ENCODE measurements at regions not wholly inside any gene's neighbourhood (a gene's known extent, or its start where the extent isn't known, plus 50 kb on each side); places are given as distances from the start of the nearest gene placed in this dataset.

DNA sequence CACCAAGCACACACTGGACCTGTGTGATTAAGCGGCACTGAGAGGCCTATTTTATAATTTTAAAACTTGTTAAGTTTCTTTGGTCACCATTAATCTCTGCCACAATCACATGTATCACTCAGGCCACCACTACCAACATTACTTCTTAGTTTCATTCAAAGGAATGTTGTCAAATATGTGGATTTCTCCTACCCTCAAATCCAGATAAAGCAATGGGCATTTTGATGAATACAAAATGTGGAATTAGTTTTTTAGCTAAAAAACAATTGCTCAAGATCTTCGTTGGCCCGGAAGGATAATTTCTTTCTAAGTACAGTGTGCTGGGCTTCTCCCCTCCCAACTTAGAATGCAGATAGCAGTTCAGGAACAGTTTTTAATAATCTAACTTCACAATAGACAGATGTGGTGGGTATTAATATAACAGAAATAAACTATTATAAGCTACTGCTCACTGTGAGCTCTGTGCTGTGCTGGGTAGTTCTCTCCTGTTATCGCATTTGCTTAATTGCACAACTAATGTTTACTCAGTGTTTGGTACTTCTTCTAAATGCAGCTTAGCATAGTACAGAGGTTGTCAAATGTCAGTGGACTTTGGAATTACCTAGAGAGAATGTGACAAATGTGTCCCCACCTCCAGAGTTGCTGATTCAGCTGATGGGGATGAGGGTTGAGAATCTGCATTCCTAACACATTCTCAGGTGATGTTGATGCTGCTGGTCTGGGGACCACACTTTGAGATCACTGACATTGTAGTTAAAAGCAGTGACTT is 266.7 kb upstream of the AMIGO2 start:
- Histone ChIP-seq H3K9ac (no peak overlapping the region), H3F3A (replicated peaks; ENCODE audit: insufficient read depth) (no peaks in the 10 kb centered on the region), H3K27ac (ENCODE audit: low read depth in 2 of 2, low read length in 1 of 2) (no peak overlapping the region), H2AFZ (ENCODE audit: low read depth) (no peak overlapping the region; the same call in 1 of the 2 replicates), H3K27me3 (ENCODE audit: insufficient read depth) (peaks cover 23% of the 10 kb centered on the region; the same call in 1 of the 2 replicates), H3K9me3 (no peaks in the 10 kb centered on the region), H3K4me2 (no peak overlapping the region), H3K9me2 (no peaks in the 10 kb centered on the region), H3K4me1 (ENCODE audit: control insufficient read depth in 1 of 2, insufficient read depth in 2 of 2, low read depth in 1 of 2, low read length in 1 of 2) (no peaks in the 10 kb centered on the region), H3K36me3 (replicated peaks in 1 of 2; ENCODE audit: control insufficient read depth in 1 of 2, insufficient read depth in 2 of 2, low read length in 1 of 2) (no peaks in the 10 kb centered on the region), H4K20me1 (ENCODE audit: insufficient read depth) (no peaks in the 10 kb centered on the region), H3K79me2 (ENCODE audit: insufficient read depth) (no peaks in the 10 kb centered on the region), H3K4me3 (ENCODE audit: low read depth in 2 of 2, low read length in 1 of 2) (no peak overlapping the region)
- ChIA-PET CTCF (interaction anchor here (1.0 kb wide), 1 partner anchor 11 kb away, joined by 3 read pairs; no protein-coding TSS in a partner anchor), POLR2A (no interaction called here)
- WGBS (ENCODE audit: low lambda C conversion rate) = 23% methylated on average over 4 of the region's 4 CpGs
- no peak for DNase-seq
- TF ChIP-seq, protein P1, sequence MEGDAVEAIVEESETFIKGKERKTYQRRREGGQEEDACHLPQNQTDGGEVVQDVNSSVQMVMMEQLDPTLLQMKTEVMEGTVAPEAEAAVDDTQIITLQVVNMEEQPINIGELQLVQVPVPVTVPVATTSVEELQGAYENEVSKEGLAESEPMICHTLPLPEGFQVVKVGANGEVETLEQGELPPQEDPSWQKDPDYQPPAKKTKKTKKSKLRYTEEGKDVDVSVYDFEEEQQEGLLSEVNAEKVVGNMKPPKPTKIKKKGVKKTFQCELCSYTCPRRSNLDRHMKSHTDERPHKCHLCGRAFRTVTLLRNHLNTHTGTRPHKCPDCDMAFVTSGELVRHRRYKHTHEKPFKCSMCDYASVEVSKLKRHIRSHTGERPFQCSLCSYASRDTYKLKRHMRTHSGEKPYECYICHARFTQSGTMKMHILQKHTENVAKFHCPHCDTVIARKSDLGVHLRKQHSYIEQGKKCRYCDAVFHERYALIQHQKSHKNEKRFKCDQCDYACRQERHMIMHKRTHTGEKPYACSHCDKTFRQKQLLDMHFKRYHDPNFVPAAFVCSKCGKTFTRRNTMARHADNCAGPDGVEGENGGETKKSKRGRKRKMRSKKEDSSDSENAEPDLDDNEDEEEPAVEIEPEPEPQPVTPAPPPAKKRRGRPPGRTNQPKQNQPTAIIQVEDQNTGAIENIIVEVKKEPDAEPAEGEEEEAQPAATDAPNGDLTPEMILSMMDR (IDR thresholded peaks at IDR 0.05) = no peak
- TF ChIP-seq, protein P2, sequence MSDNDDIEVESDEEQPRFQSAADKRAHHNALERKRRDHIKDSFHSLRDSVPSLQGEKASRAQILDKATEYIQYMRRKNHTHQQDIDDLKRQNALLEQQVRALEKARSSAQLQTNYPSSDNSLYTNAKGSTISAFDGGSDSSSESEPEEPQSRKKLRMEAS (IDR thresholded peaks at IDR 0.05; ENCODE audit: low read depth) = no peak
- no peak for TF ChIP-seq MXI1 (IDR thresholded peaks at IDR 0.05; ENCODE audit: low read depth, low read length)
- no peak for TF ChIP-seq RFX5 (IDR thresholded peaks at IDR 0.05; ENCODE audit: low read length)
- TF ChIP-seq, protein P3, sequence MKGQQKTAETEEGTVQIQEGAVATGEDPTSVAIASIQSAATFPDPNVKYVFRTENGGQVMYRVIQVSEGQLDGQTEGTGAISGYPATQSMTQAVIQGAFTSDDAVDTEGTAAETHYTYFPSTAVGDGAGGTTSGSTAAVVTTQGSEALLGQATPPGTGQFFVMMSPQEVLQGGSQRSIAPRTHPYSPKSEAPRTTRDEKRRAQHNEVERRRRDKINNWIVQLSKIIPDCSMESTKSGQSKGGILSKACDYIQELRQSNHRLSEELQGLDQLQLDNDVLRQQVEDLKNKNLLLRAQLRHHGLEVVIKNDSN (IDR thresholded peaks at IDR 0.05; ENCODE audit: borderline replicate concordance, low read depth) = no peak
- TF ChIP-seq RCOR1 (IDR thresholded peaks at IDR 0.05; ENCODE audit: low read length) = no peak
- TF ChIP-seq, protein P4, sequence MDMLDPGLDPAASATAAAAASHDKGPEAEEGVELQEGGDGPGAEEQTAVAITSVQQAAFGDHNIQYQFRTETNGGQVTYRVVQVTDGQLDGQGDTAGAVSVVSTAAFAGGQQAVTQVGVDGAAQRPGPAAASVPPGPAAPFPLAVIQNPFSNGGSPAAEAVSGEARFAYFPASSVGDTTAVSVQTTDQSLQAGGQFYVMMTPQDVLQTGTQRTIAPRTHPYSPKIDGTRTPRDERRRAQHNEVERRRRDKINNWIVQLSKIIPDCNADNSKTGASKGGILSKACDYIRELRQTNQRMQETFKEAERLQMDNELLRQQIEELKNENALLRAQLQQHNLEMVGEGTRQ (IDR thresholded peaks at IDR 0.05; ENCODE audit: borderline replicate concordance, low read depth, low read length) = no peak
- no peak for TF ChIP-seq GABPA (IDR thresholded peaks at IDR 0.05; ENCODE audit: low read depth)
- TF ChIP-seq MEF2A (IDR thresholded peaks at IDR 0.05; ENCODE audit: borderline replicate concordance, low read depth) = no peak
- no peak for TF ChIP-seq SMC3 (IDR thresholded peaks at IDR 0.05; ENCODE audit: low read depth, low read length)
- TF ChIP-seq, protein P5, sequence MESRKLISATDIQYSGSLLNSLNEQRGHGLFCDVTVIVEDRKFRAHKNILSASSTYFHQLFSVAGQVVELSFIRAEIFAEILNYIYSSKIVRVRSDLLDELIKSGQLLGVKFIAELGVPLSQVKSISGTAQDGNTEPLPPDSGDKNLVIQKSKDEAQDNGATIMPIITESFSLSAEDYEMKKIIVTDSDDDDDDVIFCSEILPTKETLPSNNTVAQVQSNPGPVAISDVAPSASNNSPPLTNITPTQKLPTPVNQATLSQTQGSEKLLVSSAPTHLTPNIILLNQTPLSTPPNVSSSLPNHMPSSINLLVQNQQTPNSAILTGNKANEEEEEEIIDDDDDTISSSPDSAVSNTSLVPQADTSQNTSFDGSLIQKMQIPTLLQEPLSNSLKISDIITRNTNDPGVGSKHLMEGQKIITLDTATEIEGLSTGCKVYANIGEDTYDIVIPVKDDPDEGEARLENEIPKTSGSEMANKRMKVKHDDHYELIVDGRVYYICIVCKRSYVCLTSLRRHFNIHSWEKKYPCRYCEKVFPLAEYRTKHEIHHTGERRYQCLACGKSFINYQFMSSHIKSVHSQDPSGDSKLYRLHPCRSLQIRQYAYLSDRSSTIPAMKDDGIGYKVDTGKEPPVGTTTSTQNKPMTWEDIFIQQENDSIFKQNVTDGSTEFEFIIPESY (IDR thresholded peaks at IDR 0.05; ENCODE audit: borderline replicate concordance, low read depth) = no peak

Data from SK-N-SH (cell line).